Epithelial cell of proximal tubule (primary cell): ENCODE measurements at regions not wholly inside any gene's neighbourhood (a gene's known extent, or its start where the extent isn't known, plus 50 kb on each side); places are given as distances from the start of the nearest gene placed in this dataset.

ENCODE experiments used
- DNase-seq: peaks from one replicate; pipeline ENCODE4 v3.0.0-alpha.2; 2011; ENCODE audit warnings: low read depth
- H3K4me3 ChIP-seq: 2 replicates; pipeline ENCODE4 v1.5.1; 2011; ENCODE audit warnings: low read depth, mild to moderate bottlenecking, low read length
- TF ChIP-seq, protein P1 (sequence below): conservative IDR thresholded peaks from 2 replicates; pipeline ENCODE4 v1.5.1; 2012; ENCODE audit warnings: low read depth, mild to moderate bottlenecking, low read length

DNA sequence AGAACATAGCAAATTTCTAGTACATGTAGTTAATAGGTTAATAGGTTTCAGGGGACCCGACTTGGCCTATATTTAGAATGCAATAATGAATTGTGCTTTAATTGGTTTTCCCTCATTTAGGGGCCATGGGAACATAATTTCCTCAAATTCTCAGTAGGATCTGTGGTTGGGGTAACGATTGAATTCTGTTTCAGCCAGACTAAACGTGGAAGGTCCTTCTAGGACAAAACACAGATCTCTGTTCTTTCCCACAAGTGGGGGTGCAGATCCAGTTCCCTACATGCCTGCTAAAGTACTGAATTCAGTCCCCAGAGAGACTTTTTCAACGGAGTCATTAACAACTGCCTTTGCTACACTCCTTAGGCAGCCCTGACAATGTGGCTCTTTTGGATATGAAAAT is 50.7 kb upstream of the AGBL1 start:
- TF ChIP-seq, protein P1, sequence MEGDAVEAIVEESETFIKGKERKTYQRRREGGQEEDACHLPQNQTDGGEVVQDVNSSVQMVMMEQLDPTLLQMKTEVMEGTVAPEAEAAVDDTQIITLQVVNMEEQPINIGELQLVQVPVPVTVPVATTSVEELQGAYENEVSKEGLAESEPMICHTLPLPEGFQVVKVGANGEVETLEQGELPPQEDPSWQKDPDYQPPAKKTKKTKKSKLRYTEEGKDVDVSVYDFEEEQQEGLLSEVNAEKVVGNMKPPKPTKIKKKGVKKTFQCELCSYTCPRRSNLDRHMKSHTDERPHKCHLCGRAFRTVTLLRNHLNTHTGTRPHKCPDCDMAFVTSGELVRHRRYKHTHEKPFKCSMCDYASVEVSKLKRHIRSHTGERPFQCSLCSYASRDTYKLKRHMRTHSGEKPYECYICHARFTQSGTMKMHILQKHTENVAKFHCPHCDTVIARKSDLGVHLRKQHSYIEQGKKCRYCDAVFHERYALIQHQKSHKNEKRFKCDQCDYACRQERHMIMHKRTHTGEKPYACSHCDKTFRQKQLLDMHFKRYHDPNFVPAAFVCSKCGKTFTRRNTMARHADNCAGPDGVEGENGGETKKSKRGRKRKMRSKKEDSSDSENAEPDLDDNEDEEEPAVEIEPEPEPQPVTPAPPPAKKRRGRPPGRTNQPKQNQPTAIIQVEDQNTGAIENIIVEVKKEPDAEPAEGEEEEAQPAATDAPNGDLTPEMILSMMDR = no peak
- DNase-seq = no peak

More for the DNA sequence above, 50.7 kb upstream of the AGBL1 start:
- H3K4me3 ChIP-seq = no peak overlapping the region
